ENCODE measurements at regions not wholly inside any gene's neighbourhood (a gene's known extent, or its start where the extent isn't known, plus 50 kb on each side); places are given as distances from the start of the nearest gene placed in this dataset.
A peak's percentile ranks its signal among the peaks of the same experiment; 100 is the strongest.
"Not testable (repeated sequence)": the region's sequence is repeated elsewhere in the genome, so short reads cannot be mapped to it uniquely, and the experiment has no call there.

GRCh38 chr12:131223171-131223761 lies 269.6 kb downstream of the ADGRD1 start:
- Histone ChIP-seq H3K27ac (ENCODE audit: low read depth, low read length) (no peak overlapping the region), H3K9me3 (ENCODE audit: control insufficient read depth, insufficient read depth, low read length) (no peaks in the 10 kb centered on the region), H3K4me1 (ENCODE audit: control insufficient read depth, insufficient read depth, low read length) (peaks cover 10% of the 10 kb centered on the region), H3K9ac (ENCODE audit: low read depth, low read length) (no peak overlapping the region), H3K36me3 (ENCODE audit: control insufficient read depth, insufficient read depth, low read length) (no peaks in the 10 kb centered on the region), H3K27me3 (ENCODE audit: control insufficient read depth, insufficient read depth, low read length) (no peaks in the 10 kb centered on the region), H3K4me3 (ENCODE audit: low read depth, low read length) (no peak overlapping the region)

GRCh38 chr12:131223791-131224225 lies 270.1 kb downstream of the ADGRD1 start:
- Histone ChIP-seq H3K36me3 (ENCODE audit: control insufficient read depth, insufficient read depth, low read length) (no peaks in the 10 kb centered on the region), H3K27ac (ENCODE audit: low read depth, low read length) (no peak overlapping the region), H3K9ac (ENCODE audit: low read depth, low read length) (no peak overlapping the region), H3K9me3 (ENCODE audit: control insufficient read depth, insufficient read depth, low read length) (no peaks in the 10 kb centered on the region), H3K4me1 (ENCODE audit: control insufficient read depth, insufficient read depth, low read length) (peaks cover 4% of the 10 kb centered on the region), H3K27me3 (ENCODE audit: control insufficient read depth, insufficient read depth, low read length) (no peaks in the 10 kb centered on the region), H3K4me3 (ENCODE audit: low read depth, low read length) (no peak overlapping the region)

GRCh38 chr12:131224226-131225065 lies 270.7 kb downstream of the ADGRD1 start:
- not testable (repeated sequence) for H3K9ac ChIP-seq (ENCODE audit: low read depth, low read length); H3K27ac ChIP-seq (ENCODE audit: low read depth, low read length); H3K27me3 ChIP-seq (ENCODE audit: control insufficient read depth, insufficient read depth, low read length); H3K36me3 ChIP-seq (ENCODE audit: control insufficient read depth, insufficient read depth, low read length); H3K4me3 ChIP-seq (ENCODE audit: low read depth, low read length); H3K9me3 ChIP-seq (ENCODE audit: control insufficient read depth, insufficient read depth, low read length); H3K4me1 ChIP-seq (ENCODE audit: control insufficient read depth, insufficient read depth, low read length)

- not testable (repeated sequence) for H3K36me3 ChIP-seq (ENCODE audit: control insufficient read depth, insufficient read depth, low read length); H3K4me1 ChIP-seq (ENCODE audit: control insufficient read depth, insufficient read depth, low read length); H3K9me3 ChIP-seq (ENCODE audit: control insufficient read depth, insufficient read depth, low read length); H3K27me3 ChIP-seq (ENCODE audit: control insufficient read depth, insufficient read depth, low read length); H3K27ac ChIP-seq (ENCODE audit: low read depth, low read length); H3K9ac ChIP-seq (ENCODE audit: low read depth, low read length); H3K4me3 ChIP-seq (ENCODE audit: low read depth, low read length)
Observed at GRCh38 chr12:131225066-131225380, 271.3 kb downstream of the ADGRD1 start.

- Histone ChIP-seq H3K4me3 (ENCODE audit: low read depth, low read length) (no peak overlapping the region), H3K4me1 (ENCODE audit: control insufficient read depth, insufficient read depth, low read length) (peaks cover 16% of the 10 kb centered on the region), H3K27me3 (ENCODE audit: control insufficient read depth, insufficient read depth, low read length) (no peaks in the 10 kb centered on the region), H3K9ac (ENCODE audit: low read depth, low read length) (no peak overlapping the region), H3K9me3 (ENCODE audit: control insufficient read depth, insufficient read depth, low read length) (no peaks in the 10 kb centered on the region), H3K36me3 (ENCODE audit: control insufficient read depth, insufficient read depth, low read length) (no peaks in the 10 kb centered on the region), H3K27ac (ENCODE audit: low read depth, low read length) (no peak overlapping the region)
Observed at GRCh38 chr12:131226345-131227265, 272.9 kb downstream of the ADGRD1 start.

- not testable (repeated sequence) for H3K27me3 ChIP-seq (ENCODE audit: control insufficient read depth, insufficient read depth, low read length); H3K27ac ChIP-seq (ENCODE audit: low read depth, low read length); H3K9me3 ChIP-seq (ENCODE audit: control insufficient read depth, insufficient read depth, low read length); H3K9ac ChIP-seq (ENCODE audit: low read depth, low read length); H3K36me3 ChIP-seq (ENCODE audit: control insufficient read depth, insufficient read depth, low read length); H3K4me3 ChIP-seq (ENCODE audit: low read depth, low read length)
- H3K4me1 ChIP-seq (ENCODE audit: control insufficient read depth, insufficient read depth, low read length) = peaks cover 16% of the 10 kb centered on the region
Observed at GRCh38 chr12:131227641-131228040, 273.9 kb downstream of the ADGRD1 start.

GRCh38 chr12:131229079-131229425 lies 275.3 kb downstream of the ADGRD1 start:
- H3K4me1 ChIP-seq (ENCODE audit: control insufficient read depth, insufficient read depth, low read length) = peaks cover 16% of the 10 kb centered on the region
- H3K36me3 ChIP-seq (ENCODE audit: control insufficient read depth, insufficient read depth, low read length); H3K9me3 ChIP-seq (ENCODE audit: control insufficient read depth, insufficient read depth, low read length); H3K27me3 ChIP-seq (ENCODE audit: control insufficient read depth, insufficient read depth, low read length); H3K9ac ChIP-seq (ENCODE audit: low read depth, low read length); H3K4me3 ChIP-seq (ENCODE audit: low read depth, low read length): not testable (repeated sequence)
- peak overlapping the region; percentile 79 for H3K27ac ChIP-seq (ENCODE audit: low read depth, low read length)

GRCh38 chr12:131229426-131230339 lies 276.0 kb downstream of the ADGRD1 start:
- Histone ChIP-seq H3K27ac (ENCODE audit: low read depth, low read length) (peak overlapping the region; percentile 79), H3K9ac (ENCODE audit: low read depth, low read length) (no peak overlapping the region), H3K4me3 (ENCODE audit: low read depth, low read length) (no peak overlapping the region), H3K27me3 (ENCODE audit: control insufficient read depth, insufficient read depth, low read length) (no peaks in the 10 kb centered on the region), H3K4me1 (ENCODE audit: control insufficient read depth, insufficient read depth, low read length) (peaks cover 16% of the 10 kb centered on the region), H3K36me3 (ENCODE audit: control insufficient read depth, insufficient read depth, low read length) (no peaks in the 10 kb centered on the region), H3K9me3 (ENCODE audit: control insufficient read depth, insufficient read depth, low read length) (no peaks in the 10 kb centered on the region; the same call in 1 of the 2 replicates)

- H3K27me3 ChIP-seq (ENCODE audit: control insufficient read depth, insufficient read depth, low read length) = no peaks in the 10 kb centered on the region
- H3K9ac ChIP-seq (ENCODE audit: low read depth, low read length) = no peak overlapping the region
- H3K9me3 ChIP-seq (ENCODE audit: control insufficient read depth, insufficient read depth, low read length) = no peaks in the 10 kb centered on the region; the same call in 1 of the 2 replicates
- no peak overlapping the region for H3K27ac ChIP-seq (ENCODE audit: low read depth, low read length)
- H3K4me3 ChIP-seq (ENCODE audit: low read depth, low read length) = no peak overlapping the region
- no peaks in the 10 kb centered on the region for H3K36me3 ChIP-seq (ENCODE audit: control insufficient read depth, insufficient read depth, low read length)
- peaks cover 16% of the 10 kb centered on the region for H3K4me1 ChIP-seq (ENCODE audit: control insufficient read depth, insufficient read depth, low read length)
Observed at GRCh38 chr12:131230340-131231031, 276.8 kb downstream of the ADGRD1 start.

Data from HUES48 (cell line).